ENCODE measurements at regions not wholly inside any gene's neighbourhood (a gene's known extent, or its start where the extent isn't known, plus 50 kb on each side); places are given as distances from the start of the nearest gene placed in this dataset.
"Not testable (repeated sequence)": the region's sequence is repeated elsewhere in the genome, so short reads cannot be mapped to it uniquely, and the experiment has no call there.

DNA sequence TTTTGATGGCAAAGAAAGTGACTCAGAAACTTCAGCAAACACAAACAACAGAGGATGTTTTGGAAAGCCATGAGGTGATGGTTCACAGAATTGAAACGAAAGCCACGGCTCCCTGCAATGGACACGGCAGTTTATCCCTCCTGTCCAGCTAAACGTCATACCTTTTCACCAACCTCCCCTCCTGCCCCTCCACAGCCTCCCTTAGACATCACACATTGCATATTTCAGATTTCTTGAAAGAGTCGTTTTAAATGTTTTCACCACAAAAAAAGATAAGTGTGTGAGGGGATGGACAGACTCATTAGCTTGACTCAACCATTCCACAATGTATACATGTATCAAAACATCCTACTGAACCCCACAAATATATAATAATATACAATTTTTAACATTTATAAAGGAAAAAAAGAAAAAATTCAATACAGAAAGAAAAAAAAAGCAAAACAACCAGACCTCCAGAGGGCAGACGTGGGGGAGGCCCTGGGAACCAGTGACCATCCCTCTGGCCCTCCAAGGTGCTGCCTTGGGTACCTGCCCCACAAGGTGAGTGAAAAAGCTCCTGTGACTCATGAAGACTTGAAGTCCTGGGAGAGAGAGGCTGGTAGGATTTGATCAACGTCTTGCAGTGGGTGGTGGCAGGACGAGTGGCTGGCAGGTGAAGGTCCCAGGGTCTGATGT is 117.2 kb upstream of the THBS2 start:
- Mint-ChIP-seq H3K4me3 (no peak overlapping the region), H3K27me3 (no peaks in the 10 kb centered on the region), H3K4me1 (ENCODE audit: low read depth in 2 of 2) (no peaks in the 10 kb centered on the region), H3K27ac (no peak overlapping the region), H3K9me3 (peaks cover 0 to under 1% of the 10 kb centered on the region in 2 donors), H3K36me3 (ENCODE audit: insufficient read depth) (no peaks in the 10 kb centered on the region)
- ATAC-seq (replicated peaks) (no peak), DNase-seq (no peak)

DNA sequence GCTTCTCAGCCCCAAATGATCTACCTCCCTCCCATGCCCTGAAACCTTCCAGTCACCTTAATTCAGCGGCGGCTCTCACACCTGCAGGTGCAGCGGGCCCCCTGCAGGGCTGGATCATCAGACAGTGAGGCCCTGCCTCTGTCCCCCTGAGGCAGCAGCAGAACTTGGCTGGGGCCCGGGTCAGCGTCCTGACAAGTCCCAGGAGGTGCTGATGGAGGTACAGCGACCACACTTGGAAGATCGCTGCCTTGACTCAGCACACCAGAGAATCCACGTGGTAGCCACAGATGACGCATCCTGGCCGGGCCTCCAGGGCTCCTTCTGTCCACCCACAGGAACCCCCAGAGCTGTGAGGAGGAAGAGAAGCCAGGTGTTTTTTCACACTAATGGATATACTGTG is 116.4 kb upstream of the THBS2 start:
- H3K27ac Mint-ChIP-seq, result no peak overlapping the region

DNA sequence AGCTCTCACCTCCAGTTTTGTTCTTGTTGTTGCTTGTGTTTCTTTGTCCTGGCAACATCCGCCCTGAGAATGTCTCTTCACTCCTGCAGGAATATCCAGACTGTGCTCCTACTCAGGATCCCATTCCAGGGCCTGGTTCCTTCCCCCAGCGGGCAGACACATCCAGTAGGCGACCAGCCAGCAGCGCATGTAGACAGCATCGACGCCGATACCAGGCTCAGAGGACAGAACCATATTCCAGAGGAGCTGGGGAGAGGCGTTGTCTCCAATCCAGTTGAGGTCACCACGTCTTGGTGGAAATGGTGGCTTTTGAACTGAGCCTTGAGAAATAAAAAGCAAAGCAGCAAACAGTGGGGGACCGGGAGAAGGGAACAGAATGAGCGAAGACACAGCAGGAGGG is 114.6 kb upstream of the THBS2 start:
- ATAC-seq (replicated peaks), result no peak
- Mint-ChIP-seq H3K27me3 (no peaks in the 10 kb centered on the region), H3K9me3 (no peaks in the 10 kb centered on the region), H3K27ac (no peak overlapping the region), H3K36me3 (ENCODE audit: insufficient read depth) (no peaks in the 10 kb centered on the region), H3K4me3 (no peak overlapping the region), H3K4me1 (ENCODE audit: low read depth in 2 of 2) (no peaks in the 10 kb centered on the region)
- DNase-seq, result no peak

More for the DNA sequence above, 116.4 kb upstream of the THBS2 start:
- ATAC-seq (replicated peaks) (no peak), DNase-seq (no peak)
- Mint-ChIP-seq H3K4me3 (no peak overlapping the region), H3K36me3 (ENCODE audit: insufficient read depth) (no peaks in the 10 kb centered on the region), H3K9me3 (no peaks in the 10 kb centered on the region), H3K27me3 (no peaks in the 10 kb centered on the region), H3K4me1 (ENCODE audit: low read depth in 2 of 2) (no peaks in the 10 kb centered on the region)

DNA sequence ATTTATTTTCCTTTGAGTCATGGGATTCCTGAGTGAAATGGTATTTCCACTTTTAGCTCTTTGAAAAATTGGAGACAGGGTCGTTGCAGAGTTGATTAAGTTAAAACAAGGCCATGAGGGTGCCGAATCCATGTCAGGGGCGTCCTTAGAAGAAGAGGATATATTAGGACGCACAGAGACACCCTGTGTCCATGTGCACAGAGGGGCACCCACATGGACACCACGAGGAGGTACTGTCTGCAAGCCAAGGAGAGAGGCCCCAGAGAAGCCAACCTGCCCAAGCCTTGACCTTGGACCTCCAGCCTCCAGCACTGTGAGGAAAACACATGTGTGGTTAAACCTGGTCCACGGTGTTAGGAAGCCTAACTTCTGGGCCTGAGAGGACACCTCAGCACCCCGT is 113.9 kb upstream of the THBS2 start:
- Mint-ChIP-seq H3K9me3 (no peaks in the 10 kb centered on the region), H3K4me3 (no peak overlapping the region), H3K4me1 (ENCODE audit: low read depth in 2 of 2) (no peaks in the 10 kb centered on the region), H3K36me3 (ENCODE audit: insufficient read depth) (no peaks in the 10 kb centered on the region), H3K27ac (no peak overlapping the region), H3K27me3 (no peaks in the 10 kb centered on the region)
- ATAC-seq (replicated peaks) (no peak), DNase-seq (no peak)

DNA sequence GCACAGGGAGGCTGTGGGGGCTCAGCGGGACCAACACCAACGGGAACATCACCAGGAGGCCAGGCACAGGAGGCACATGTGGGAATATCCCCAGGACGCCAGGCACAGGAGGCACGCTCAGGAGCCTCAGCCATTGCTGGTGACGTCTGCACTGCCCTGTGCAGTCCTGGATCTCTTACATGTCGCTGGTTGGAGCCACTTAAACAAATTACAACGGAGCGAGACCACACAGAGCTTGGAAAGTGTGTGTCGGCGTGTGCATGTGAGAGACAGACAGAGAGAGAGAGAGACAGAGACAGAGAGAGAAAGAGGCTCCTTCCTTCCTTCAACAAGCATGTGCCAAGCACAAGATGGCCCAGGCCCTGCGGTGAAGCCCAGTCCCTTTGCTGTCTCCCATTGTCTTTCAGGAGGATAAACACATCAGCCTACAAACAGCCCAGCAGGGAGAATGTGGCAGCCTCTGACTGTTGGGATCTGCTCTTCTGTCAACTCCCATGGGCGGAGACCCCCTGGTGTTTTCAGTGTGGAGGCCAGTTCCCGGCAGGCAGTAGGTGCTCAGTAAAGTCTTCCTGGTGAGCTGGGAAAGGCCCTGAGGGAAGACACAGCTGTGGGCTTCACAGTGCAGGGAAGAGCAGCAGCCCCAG is 112.7 kb upstream of the THBS2 start:
- no peaks in the 10 kb centered on the region for H3K36me3 Mint-ChIP-seq (ENCODE audit: insufficient read depth)
- no peak overlapping the region for H3K4me3 Mint-ChIP-seq
- ATAC-seq (replicated peaks) (no peak), DNase-seq (no peak)
- H3K27me3 Mint-ChIP-seq, result no peaks in the 10 kb centered on the region
- no peaks in the 10 kb centered on the region for H3K9me3 Mint-ChIP-seq
- no peak overlapping the region for H3K27ac Mint-ChIP-seq
- H3K4me1 Mint-ChIP-seq (ENCODE audit: low read depth in 2 of 2), result no peaks in the 10 kb centered on the region

DNA sequence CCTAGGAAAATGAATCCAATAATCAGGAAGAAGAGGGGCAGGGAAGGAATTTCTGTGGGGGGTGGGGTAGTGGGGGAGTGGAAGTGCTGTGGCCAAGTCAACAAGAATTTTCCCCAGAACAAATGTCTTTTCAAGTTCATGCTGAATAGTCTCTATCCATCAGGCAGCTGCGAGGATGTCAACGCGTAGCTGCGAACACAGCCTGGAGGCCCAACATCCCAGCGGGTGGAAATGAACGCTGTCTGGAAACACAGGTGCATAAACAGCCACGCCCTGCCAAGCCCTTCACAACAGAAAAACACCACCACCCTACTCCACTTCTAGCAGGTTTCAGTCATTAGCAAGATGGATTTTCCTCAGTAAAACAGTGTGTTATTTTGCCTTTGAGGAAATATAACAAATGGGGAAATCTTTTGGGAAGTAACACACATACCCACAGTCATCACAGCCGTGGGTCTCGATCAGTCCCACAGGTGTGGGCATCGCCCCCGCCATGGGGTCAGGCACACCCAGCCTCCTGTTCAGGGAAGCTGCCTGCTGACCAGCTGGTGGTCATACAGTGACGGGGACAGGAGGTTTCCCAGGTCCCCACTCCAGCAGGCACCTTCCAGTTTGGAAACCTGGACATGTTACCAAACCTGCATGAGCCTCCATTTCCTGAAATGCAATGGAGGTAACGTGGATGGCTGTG is 112.1 kb upstream of the THBS2 start:
- Mint-ChIP-seq H3K4me1 (ENCODE audit: low read depth in 2 of 2) (no peaks in the 10 kb centered on the region), H3K36me3 (ENCODE audit: insufficient read depth) (no peaks in the 10 kb centered on the region), H3K27ac (no peak overlapping the region), H3K4me3 (no peak overlapping the region), H3K27me3 (no peaks in the 10 kb centered on the region), H3K9me3 (no peaks in the 10 kb centered on the region)
- no peak for DNase-seq
- no peak for ATAC-seq (replicated peaks)

DNA sequence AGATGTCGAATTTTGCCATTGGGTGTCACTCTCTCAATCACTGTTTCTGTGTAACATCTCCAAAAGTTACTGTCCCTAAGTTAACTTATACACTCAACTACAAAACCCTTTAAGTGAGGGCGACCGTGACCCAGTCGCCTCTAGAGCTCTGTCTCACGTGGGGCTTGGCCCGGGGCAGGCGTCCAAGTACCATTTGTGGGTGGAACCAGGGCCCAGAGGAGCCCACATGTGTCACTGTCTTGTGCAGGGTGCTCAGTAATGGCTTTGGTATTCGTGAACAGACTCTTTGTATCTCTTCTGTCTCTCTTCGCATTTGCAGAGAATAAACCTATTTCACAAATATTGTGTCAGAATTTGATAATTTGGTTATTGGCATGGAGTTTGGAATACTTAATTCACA is 109.9 kb upstream of the THBS2 start:
- H3K27ac Mint-ChIP-seq, result no peak overlapping the region
- H3K4me3 Mint-ChIP-seq, result no peak overlapping the region
- H3K27me3 Mint-ChIP-seq, result peaks cover 0 to 10% of the 10 kb centered on the region in 2 donors
- H3K9me3 Mint-ChIP-seq, result no peaks in the 10 kb centered on the region
- ATAC-seq (replicated peaks) (no peak), DNase-seq (no peak)
- H3K4me1 Mint-ChIP-seq (ENCODE audit: low read depth in 2 of 2), result no peaks in the 10 kb centered on the region
- H3K36me3 Mint-ChIP-seq (ENCODE audit: insufficient read depth), result no peaks in the 10 kb centered on the region

DNA sequence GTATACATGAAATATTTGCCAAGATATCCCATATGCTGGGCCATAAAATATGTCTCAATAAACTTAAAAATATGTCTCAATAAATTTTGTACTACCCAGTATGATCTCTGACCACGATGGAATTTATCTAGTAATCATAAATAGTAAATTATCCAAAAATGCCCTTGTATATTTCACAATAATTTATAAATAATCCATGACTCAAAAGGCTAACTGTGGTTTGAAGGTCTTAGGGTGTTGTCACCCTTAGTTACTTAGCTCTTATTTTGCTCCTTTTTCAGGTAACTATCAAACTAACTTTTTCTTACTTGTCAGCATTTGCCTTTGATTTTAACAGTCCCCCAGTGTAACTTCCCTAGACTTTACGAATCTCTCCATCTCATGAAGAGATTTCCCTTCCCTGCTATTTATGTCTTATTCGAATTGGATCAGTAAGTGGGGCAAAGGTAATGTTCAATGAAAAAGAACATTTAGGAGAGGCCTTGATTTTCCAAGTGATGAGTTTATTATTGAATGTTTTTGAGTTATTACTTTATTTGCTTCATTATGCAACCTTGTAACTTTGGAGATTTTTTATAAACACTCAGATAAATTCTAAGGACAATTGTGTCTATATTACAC is 109.0 kb upstream of the THBS2 start:
- H3K27ac Mint-ChIP-seq, result no peak overlapping the region
- H3K4me1 Mint-ChIP-seq (ENCODE audit: low read depth in 2 of 2), result no peaks in the 10 kb centered on the region
- H3K9me3 Mint-ChIP-seq, result peaks cover 0 to 2% of the 10 kb centered on the region in 2 donors
- ATAC-seq (replicated peaks) (no peak), DNase-seq (no peak)
- no peaks in the 10 kb centered on the region for H3K36me3 Mint-ChIP-seq (ENCODE audit: insufficient read depth)
- H3K27me3 Mint-ChIP-seq, result peaks cover 6 to 15% of the 10 kb centered on the region in 2 donors
- H3K4me3 Mint-ChIP-seq, result no peak overlapping the region

DNA sequence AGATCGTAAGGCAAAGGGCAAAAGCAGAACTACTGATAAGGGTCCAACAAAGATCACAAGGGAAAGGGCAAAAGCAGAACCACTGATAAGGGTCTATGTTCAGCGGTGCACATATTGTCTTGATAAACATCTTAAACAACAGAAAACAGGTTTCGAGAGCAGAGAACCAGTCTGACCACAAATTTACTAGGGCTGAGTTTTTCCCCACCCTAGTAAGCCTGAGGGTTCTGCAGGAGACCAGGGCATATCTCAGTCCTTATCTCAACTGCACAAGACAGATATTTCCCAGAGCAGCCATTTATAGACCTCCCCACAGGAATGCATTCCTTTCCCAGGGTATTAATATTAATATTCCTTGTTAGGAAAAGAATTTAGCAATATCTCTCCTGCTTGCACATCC is 101.4 kb upstream of the THBS2 start:
- not testable (repeated sequence) for H3K36me3 Mint-ChIP-seq (ENCODE audit: insufficient read depth); H3K4me1 Mint-ChIP-seq (ENCODE audit: low read depth in 2 of 2); H3K27ac Mint-ChIP-seq; H3K4me3 Mint-ChIP-seq; DNase-seq; ATAC-seq (replicated peaks)
- H3K9me3 Mint-ChIP-seq, result peaks cover 9 to 13% of the 10 kb centered on the region in 2 donors
- peaks cover 49 to 75% of the 10 kb centered on the region in 2 donors for H3K27me3 Mint-ChIP-seq

DNA sequence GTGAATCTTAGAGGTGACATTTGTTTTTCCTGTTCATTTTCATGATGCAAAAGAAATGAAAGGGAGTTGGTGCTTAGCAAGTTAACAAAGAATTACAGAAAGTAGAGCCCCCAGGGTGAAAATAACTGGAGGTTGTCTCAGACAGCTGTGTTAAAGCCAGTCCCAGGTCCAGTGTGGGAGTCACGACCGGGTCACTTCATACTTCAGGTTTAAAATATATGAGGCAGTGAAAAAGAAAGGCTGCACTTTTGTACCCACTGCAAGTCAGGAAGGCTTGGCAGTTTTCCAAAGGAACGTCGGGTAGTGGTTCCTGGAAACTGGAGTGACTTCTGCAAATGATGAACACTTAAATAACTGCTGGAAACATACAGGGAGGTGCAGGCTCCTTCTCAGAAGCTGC is 91.5 kb upstream of the THBS2 start:
- no peaks in the 10 kb centered on the region for H3K4me1 Mint-ChIP-seq (ENCODE audit: low read depth in 2 of 2)
- H3K27me3 Mint-ChIP-seq, result peaks cover 36 to 47% of the 10 kb centered on the region in 2 donors

DNA sequence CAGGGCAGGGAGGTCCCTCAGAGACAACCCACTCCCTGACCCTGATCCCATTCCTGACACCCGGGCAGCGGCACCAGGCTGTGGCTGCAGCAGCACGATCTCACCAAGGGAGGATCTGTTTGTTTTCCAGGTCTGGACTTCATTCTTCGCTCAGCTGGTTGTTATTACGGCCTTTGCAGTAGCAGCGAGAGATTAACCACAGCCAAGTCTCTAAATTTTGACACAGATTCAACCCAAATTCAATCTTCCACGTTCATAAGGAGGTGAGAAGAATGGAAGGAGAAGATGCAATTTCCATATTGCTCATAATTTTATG is 91.1 kb upstream of the THBS2 start:
- DNase-seq (no peak), ATAC-seq (replicated peaks) (no peak)
- Mint-ChIP-seq H3K4me1 (ENCODE audit: low read depth in 2 of 2) (no peaks in the 10 kb centered on the region), H3K9me3 (no peaks in the 10 kb centered on the region), H3K27me3 (peaks cover 36 to 43% of the 10 kb centered on the region in 2 donors), H3K36me3 (ENCODE audit: insufficient read depth) (no peaks in the 10 kb centered on the region), H3K27ac (no peak overlapping the region), H3K4me3 (no peak overlapping the region)

More for the DNA sequence above, 91.5 kb upstream of the THBS2 start:
- ATAC-seq (replicated peaks), result no peak
- Mint-ChIP-seq H3K27ac (no peak overlapping the region), H3K9me3 (no peaks in the 10 kb centered on the region), H3K36me3 (ENCODE audit: insufficient read depth) (no peaks in the 10 kb centered on the region), H3K4me3 (no peak overlapping the region)
- no peak for DNase-seq

DNA sequence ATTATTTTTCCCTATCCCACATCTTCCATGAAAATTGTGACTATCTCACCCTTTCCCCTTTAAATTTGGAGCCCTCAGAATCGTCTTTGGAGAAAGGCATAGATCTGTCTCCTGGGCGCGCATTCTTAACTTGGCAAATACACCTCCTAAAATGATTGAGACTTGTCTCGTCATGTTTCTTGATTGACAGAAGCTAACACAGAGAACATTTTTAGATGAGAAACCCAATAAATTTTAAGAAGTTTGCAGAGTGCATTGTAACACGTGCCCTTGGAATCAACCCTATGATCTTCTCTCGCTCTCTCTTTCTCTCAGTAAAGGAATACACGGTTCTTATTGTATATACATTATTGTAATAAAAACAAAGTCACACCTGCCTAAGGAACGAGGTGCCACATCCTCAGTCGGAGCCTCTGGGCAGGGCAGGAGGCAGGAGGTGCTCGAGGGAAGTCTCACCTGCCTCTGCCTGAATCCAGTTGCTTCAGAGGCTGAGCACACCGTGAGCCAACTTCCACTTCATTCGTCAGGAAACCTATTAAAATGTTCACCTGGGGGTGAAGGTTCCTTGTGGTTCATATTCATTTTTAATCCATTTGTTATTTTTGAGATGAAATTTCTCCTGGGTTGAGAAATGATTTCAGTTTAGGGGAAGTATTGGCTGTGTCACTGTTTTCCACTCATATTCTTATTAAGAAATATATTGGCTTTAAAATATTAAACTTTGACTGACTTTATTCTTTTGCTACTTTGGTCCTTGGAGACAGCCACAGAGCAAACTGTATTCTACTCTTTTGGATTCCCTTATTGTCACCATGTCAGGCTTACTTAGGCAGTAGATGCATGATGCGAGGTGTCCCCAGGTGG is 90.5 kb upstream of the THBS2 start:
- DNase-seq, result no peak
- H3K36me3 Mint-ChIP-seq (ENCODE audit: insufficient read depth), result no peaks in the 10 kb centered on the region
- no peak for ATAC-seq (replicated peaks)
- no peaks in the 10 kb centered on the region for H3K9me3 Mint-ChIP-seq
- H3K27ac Mint-ChIP-seq, result peak overlapping the region in 1 of 2 donors; percentile 23
- H3K27me3 Mint-ChIP-seq, result peaks cover 36 to 37% of the 10 kb centered on the region in 2 donors
- no peaks in the 10 kb centered on the region for H3K4me1 Mint-ChIP-seq (ENCODE audit: low read depth in 2 of 2)
- no peak overlapping the region for H3K4me3 Mint-ChIP-seq

DNA sequence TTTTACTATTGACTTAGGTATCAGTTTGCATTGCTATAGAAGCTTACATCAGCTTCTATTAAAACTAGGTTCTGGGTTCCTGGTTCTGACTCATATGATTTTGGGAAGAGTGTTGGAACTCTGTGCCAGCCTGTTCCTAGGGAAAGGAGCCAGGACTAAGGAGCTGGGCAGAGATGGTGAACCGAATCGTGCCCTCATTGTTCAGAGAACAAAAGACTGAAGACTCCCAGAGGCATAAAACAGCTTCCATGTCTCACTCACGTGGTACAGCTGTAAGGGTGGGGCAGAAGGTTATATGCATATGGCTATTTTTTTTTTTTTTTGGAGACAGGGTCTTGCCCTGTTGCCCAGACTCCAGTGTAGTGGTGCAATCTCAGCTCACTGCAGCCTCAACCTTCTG is 89.1 kb upstream of the THBS2 start:
- Mint-ChIP-seq H3K36me3 (ENCODE audit: insufficient read depth) (no peaks in the 10 kb centered on the region), H3K9me3 (no peaks in the 10 kb centered on the region), H3K27me3 (peaks cover 32 to 36% of the 10 kb centered on the region in 2 donors), H3K4me3 (no peak overlapping the region), H3K4me1 (ENCODE audit: low read depth in 2 of 2) (no peaks in the 10 kb centered on the region), H3K27ac (no peak overlapping the region)
- no peak for ATAC-seq (replicated peaks)
- DNase-seq, result no peak

All from effector memory CD8-positive, alpha-beta T cell (primary cell).